Stomach (tissue), 8 donors: ENCODE measurements at regions not wholly inside any gene's neighbourhood (a gene's known extent, or its start where the extent isn't known, plus 50 kb on each side); places are given as distances from the start of the nearest gene placed in this dataset.

Experiments
- DNase-seq, 2 donors: peaks; one replicate each; pipeline versions ENCODE4 v3.0.0 to v3.0.0-alpha.2; 2013 to 2019
- H3K27ac ChIP-seq, 5 donors: fragments of 200-600 bp in 4 of 5; sonication (generic) in 4 of 5; one replicate each; pipeline ENCODE4 v1.5.1; 2013 to 2019; ENCODE audit warnings: mild to moderate bottlenecking in 1 of 5, moderate library complexity in 1 of 5
- H3K27me3 ChIP-seq, 3 donors: fragments of 200-600 bp; sonication (generic); one replicate each; pipeline ENCODE4 v1.5.1; 2017 to 2019; ENCODE audit warnings: mixed run types in 1 of 3
- H3K36me3 ChIP-seq, 4 donors: fragments of 200-600 bp; sonication (generic); 1 replicate in 3 of 4; 2 replicates in 1 of 4; pipeline ENCODE4 v1.5.1; 2016 to 2019
- H3K4me1 ChIP-seq, 4 donors: fragments of 200-600 bp; sonication (generic); one replicate each; pipeline ENCODE4 v1.5.1; 2016 to 2019
- H3K4me3 ChIP-seq, 4 donors: fragments of 200-600 bp; sonication (generic) in 3 of 4; one replicate each; pipeline ENCODE4 v1.5.1; 2016 to 2019; ENCODE audit warnings: mild to moderate bottlenecking in 1 of 4
- H3K9me3 ChIP-seq, 4 donors: fragments of 200-600 bp; sonication (generic); one replicate each; pipeline ENCODE4 v1.5.1; 2016 to 2019
- CTCF ChIP-seq, 7 experiments: fragments of 450-650 bp in 4 of 7; fragments of 200-600 bp in 3 of 7; sonication (generic) in 3 of 7; IDR thresholded peaks; one replicate each; pipeline ENCODE4 v1.5.1; 2016 to 2019; ENCODE audit warnings: antibody characterized with exemption in 7 of 7, control low read depth in 2 of 7, mild to moderate bottlenecking in 1 of 7
- EP300 ChIP-seq: sonication (generic); formaldehyde crosslinking; IDR thresholded peaks from one replicate; pipeline ENCODE4 v1.6.1; 2017; ENCODE audit warnings: antibody characterized with exemption
- POLR2A ChIP-seq, 4 donors: fragments of 450-650 bp; IDR thresholded peaks; one replicate each; pipeline ENCODE4 v1.6.1; 2016; ENCODE audit warnings: antibody characterized with exemption in 4 of 4, control low read depth in 2 of 4, mild to moderate bottlenecking in 1 of 4, moderate library complexity in 1 of 4
- POLR2AphosphoS5 ChIP-seq, 3 donors: sonication (generic); formaldehyde crosslinking; IDR thresholded peaks; one replicate each; pipeline ENCODE4 v1.6.1; 2016; ENCODE audit warnings: antibody characterized with exemption in 3 of 3
- WGBS, 5 donors: extraction: QIAGEN DNeasy Blood & Tissue Kit in 3 of 5; methylation state at CpG; one replicate each; pipeline versions ENCODE4 v1.1.5 to v1.1.7; 2013 to 2018; 5-methylcytosine and 5-hydroxymethylcytosine counted together
- intact Hi-C: fragments of 100-400 bp; cut with DNase I; formaldehyde crosslinking; loops from one replicate; pipeline ENCODE4 v1.15.1; 2023; ENCODE audit warnings: low total_unique reads
- donor health status: healthy with polysubstance abuse.
- donor health status: Bipolar disorder and iron deficiency.
- donor health status: healthy.

- Histone ChIP-seq H3K27ac (no peak overlapping the region), H3K4me3 (no peak overlapping the region), H3K9me3 (no peaks in the 10 kb centered on the region), H3K4me1 (no peaks in the 10 kb centered on the region), H3K27me3 (no peaks in the 10 kb centered on the region), H3K36me3 (no peaks in the 10 kb centered on the region)
- no peak for TF ChIP-seq POLR2AphosphoS5 (IDR thresholded peaks at IDR 0.05)
- TF ChIP-seq POLR2A (IDR thresholded peaks at IDR 0.05), result no peak
- no peak for TF ChIP-seq CTCF (IDR thresholded peaks at IDR 0.05)
- TF ChIP-seq EP300, result no peak
- intact Hi-C loops, result no loop called here
- DNase-seq, result no peak
- WGBS, 5 donors, result 70 to 79% (median 75%) methylated on average over 5 of the region's 5 CpGs
These were observed 173.1 kb upstream of the LYSMD4 start for GRCh38 chr15:99906311-99906710.

- WGBS, 5 donors, result 93 to 96% (median 94%) methylated on average over 1 of the region's 1 CpG
- H3K4me1 ChIP-seq, result no peaks in the 10 kb centered on the region
- intact Hi-C loops, result no loop called here
These were observed 169.2 kb upstream of the LYSMD4 start for GRCh38 chr15:99902248-99902928.

GRCh38 chr15:99895956-99896311 is 162.7 kb upstream of the LYSMD4 start:
- TF ChIP-seq CTCF (IDR thresholded peaks at IDR 0.05) (no peak), EP300 (no peak), POLR2AphosphoS5 (IDR thresholded peaks at IDR 0.05) (no peak), POLR2A (IDR thresholded peaks at IDR 0.05) (no peak)
- 83 to 95% (median 89%) methylated on average over 4 of the region's 4 CpGs for WGBS, 5 donors
- Histone ChIP-seq H3K36me3 (no peaks in the 10 kb centered on the region), H3K9me3 (peaks cover 0 to 7% (median 0%) of the 10 kb centered on the region in 4 donors), H3K27me3 (no peaks in the 10 kb centered on the region), H3K4me1 (no peaks in the 10 kb centered on the region), H3K27ac (no peak overlapping the region), H3K4me3 (no peak overlapping the region)
- DNase-seq, result no peak
- intact Hi-C loops, result no loop called here

More at GRCh38 chr15:99902248-99902928, 169.2 kb upstream of the LYSMD4 start:
- TF ChIP-seq POLR2A (IDR thresholded peaks at IDR 0.05) (no peak), POLR2AphosphoS5 (IDR thresholded peaks at IDR 0.05) (no peak), CTCF (IDR thresholded peaks at IDR 0.05) (no peak), EP300 (no peak)
- Histone ChIP-seq H3K27me3 (no peaks in the 10 kb centered on the region), H3K9me3 (peaks cover 0 to 7% (median 0%) of the 10 kb centered on the region in 4 donors), H3K4me3 (no peak overlapping the region), H3K27ac (no peak overlapping the region), H3K36me3 (no peaks in the 10 kb centered on the region)
- DNase-seq, result no peak

GRCh38 chr15:99895189-99895955 is 162.1 kb upstream of the LYSMD4 start:
- no peak for DNase-seq
- intact Hi-C loops, result no loop called here
- H3K9me3 ChIP-seq, result peaks cover 0 to 7% (median 0%) of the 10 kb centered on the region in 4 donors

More at GRCh38 chr15:99895189-99895955, 162.1 kb upstream of the LYSMD4 start:
- Histone ChIP-seq H3K36me3 (no peaks in the 10 kb centered on the region), H3K27ac (no peak overlapping the region), H3K27me3 (no peaks in the 10 kb centered on the region), H3K4me3 (no peak overlapping the region), H3K4me1 (no peaks in the 10 kb centered on the region)
- 91 to 97% (median 92%) methylated on average over 4 of the region's 4 CpGs for WGBS, 5 donors
- TF ChIP-seq POLR2A (IDR thresholded peaks at IDR 0.05), result no peak
- TF ChIP-seq POLR2AphosphoS5 (IDR thresholded peaks at IDR 0.05), result no peak
- TF ChIP-seq EP300, result no peak
- TF ChIP-seq CTCF (IDR thresholded peaks at IDR 0.05), result no peak
